Astrocyte of the cerebellum (primary cell): ENCODE measurements at regions not wholly inside any gene's neighbourhood (a gene's known extent, or its start where the extent isn't known, plus 50 kb on each side); places are given as distances from the start of the nearest gene placed in this dataset.

Experiments
- DNase-seq: peaks from one replicate; pipeline ENCODE4 v3.0.0-alpha.2; 2011; ENCODE audit warnings: low read depth
- H3K4me3 ChIP-seq: 2 replicates; pipeline ENCODE4 v1.5.1; 2011; ENCODE audit warnings: mild to moderate bottlenecking, low read depth, low read length, moderate library complexity
- CTCF ChIP-seq: IDR thresholded peaks from 2 replicates; pipeline ENCODE4 v1.5.1; 2012; ENCODE audit warnings: low read length, low read depth, moderate library complexity, mild to moderate bottlenecking; ENCODE audit errors: missing control alignments
- in situ Hi-C: cut with HindIII; loops from 2 replicates; pipeline ENCODE4 v1.10.0; 2017; ENCODE audit warnings: low sequenced_read_pairs

DNA sequence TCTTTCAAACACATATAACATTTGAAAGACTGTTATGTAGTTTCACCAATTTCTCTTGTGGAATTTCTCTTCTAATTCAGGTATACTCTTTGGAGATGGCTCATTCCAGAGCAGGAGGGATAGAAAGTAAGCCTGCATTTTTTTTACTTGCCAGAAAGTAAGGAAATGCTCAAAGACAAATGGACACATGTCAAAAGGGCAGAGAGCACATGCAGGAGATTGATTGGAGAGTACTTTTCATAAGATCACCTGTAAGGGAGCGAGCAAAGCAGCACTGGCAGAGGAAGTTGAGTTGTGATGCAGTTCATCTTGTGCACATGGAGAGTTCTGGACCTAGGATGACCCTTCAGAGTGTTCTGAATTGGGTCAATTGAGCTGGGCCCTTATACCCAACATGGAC lies 51.4 kb upstream of the FBXO33 start:
- no peak for DNase-seq
- no peak for TF ChIP-seq CTCF
- in situ Hi-C loops = no loop called here
- H3K4me3 ChIP-seq = no peak overlapping the region
